Large intestine (tissue), 3 donors: ENCODE measurements at regions not wholly inside any gene's neighbourhood (a gene's known extent, or its start where the extent isn't known, plus 50 kb on each side); places are given as distances from the start of the nearest gene placed in this dataset.
"Not testable (repeated sequence)": the region's sequence is repeated elsewhere in the genome, so short reads cannot be mapped to it uniquely, and the experiment has no call there.

ENCODE experiments used
- DNase-seq, 2 donors: peaks; one replicate each; pipeline versions ENCODE4 v3.0.0 to v3.0.0-alpha.2; 2013
- H3K27ac ChIP-seq: one replicate; pipeline ENCODE4 v1.5.1; 2013; ENCODE audit warnings: low read length
- H3K27me3 ChIP-seq: 2 replicates; pipeline ENCODE4 v1.6.1; 2013; ENCODE audit warnings: low read length; ENCODE audit not compliant: control insufficient read depth, insufficient read depth
- H3K36me3 ChIP-seq: 2 replicates; pipeline ENCODE4 v1.6.1; 2013; ENCODE audit warnings: low read length; ENCODE audit not compliant: control insufficient read depth, insufficient read depth
- H3K4me1 ChIP-seq: one replicate; pipeline ENCODE4 v1.6.1; 2013; ENCODE audit warnings: low read length; ENCODE audit not compliant: control insufficient read depth, insufficient read depth
- H3K4me3 ChIP-seq: one replicate; pipeline ENCODE4 v1.5.1; 2013; ENCODE audit warnings: low read length
- H3K9me3 ChIP-seq: one replicate; pipeline ENCODE4 v1.6.1; 2013; ENCODE audit warnings: mild to moderate bottlenecking, low read depth, low read length, moderate library complexity; ENCODE audit not compliant: control insufficient read depth
- WGBS: methylation state at CpG from one replicate; pipeline ENCODE4 v1.1.5; 2013; ENCODE audit warnings: low lambda C conversion rate; ENCODE audit not compliant: insufficient coverage; 5-methylcytosine and 5-hydroxymethylcytosine counted together

DNA sequence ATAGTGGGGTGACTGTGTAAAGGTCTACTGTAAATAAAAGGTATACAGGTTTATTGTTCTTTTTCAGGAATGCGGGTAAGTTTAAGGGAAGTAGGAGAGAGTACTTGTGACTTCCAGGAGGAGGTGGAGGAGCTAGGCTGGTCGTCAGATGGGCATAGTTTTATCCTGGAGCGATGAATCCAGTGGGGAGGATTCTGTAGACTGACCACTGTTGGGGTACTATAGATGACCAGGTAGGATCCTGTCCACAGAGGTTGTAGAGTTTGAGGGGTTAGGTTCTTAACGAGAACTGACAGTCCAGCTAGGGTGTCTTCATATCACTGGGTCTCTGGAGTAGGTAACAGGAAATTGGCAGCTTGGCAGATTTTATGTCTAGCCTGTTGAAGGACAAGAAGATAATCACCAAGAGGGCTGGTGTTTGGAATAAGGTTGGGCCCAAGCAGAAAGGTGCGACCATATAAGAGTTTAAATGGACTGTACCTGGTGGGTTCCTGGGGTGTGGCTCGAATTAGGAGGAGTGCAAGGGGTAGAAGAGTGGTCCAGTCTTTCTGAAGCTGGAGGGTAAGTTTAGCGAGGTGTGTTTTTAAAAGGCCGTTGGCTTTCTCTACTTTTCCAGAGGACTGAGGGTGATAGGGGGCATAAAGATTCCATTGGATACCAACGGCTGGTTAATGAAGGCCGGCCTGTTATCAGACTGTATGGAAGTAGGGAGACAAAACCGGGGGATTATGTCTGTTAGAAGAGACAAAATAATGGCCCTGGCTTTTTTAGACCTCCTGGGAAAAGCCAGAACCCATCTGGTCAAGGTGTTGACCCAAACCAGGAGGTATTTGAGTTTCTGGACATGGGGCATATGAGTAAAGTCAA is 751.3 kb upstream of the ADGRB3 start:
- H3K27ac ChIP-seq, result no peak overlapping the region
- no peaks in the 10 kb centered on the region for H3K4me1 ChIP-seq
- 94% methylated on average over 3 of the region's 11 CpGs for WGBS
- peaks cover 26% of the 10 kb centered on the region for H3K9me3 ChIP-seq
- H3K4me3 ChIP-seq, result no peak overlapping the region
- no peaks in the 10 kb centered on the region for H3K36me3 ChIP-seq
- no peaks in the 10 kb centered on the region for H3K27me3 ChIP-seq
- no peak for DNase-seq

DNA sequence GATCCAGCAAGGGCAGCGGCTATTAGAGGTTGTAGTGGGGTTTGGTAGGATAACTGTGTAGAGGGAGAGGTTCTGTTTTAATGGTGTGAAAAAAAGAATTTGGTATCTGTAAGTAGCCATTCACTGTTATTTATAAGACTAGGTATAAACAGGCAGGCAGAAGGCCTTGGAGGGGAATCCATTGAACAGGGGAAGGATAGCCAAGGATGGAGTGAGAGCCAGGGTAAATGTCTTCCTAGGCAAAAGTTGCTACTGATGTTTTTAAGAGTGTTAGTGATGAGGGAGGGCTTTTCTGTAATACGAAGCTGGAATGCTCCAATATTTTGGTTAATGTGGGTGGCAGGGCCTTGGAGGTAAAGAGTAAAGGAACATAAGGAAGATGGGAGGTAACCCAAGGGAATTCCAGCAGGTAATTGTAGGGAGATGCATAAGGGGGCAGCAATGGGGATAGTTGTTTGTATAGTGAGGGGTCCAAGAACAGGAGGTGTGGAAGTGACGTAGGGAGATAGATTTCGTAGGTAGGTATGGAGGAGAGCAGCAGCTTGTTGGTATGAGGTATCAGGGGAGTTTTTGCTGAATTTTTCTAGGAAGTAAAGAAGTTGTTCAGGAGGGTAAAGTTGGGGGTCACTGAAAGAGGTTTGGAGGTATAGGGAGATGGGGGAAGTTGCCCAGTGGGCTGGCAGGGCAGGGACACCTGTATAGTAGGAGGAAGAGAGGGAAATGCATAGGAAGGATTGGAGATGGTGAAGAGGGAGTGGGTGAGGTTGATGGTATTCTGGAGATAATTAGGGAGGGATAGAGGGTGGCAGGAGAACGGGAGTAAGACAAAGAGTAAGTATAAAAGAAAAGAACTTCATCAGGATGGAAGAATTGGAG is 752.4 kb upstream of the ADGRB3 start:
- H3K36me3 ChIP-seq, result no peaks in the 10 kb centered on the region
- H3K4me3 ChIP-seq, result no peak overlapping the region
- no peaks in the 10 kb centered on the region for H3K4me1 ChIP-seq
- H3K27me3 ChIP-seq, result no peaks in the 10 kb centered on the region
- peaks cover 18% of the 10 kb centered on the region for H3K9me3 ChIP-seq
- no peak overlapping the region for H3K27ac ChIP-seq
- no peak for DNase-seq
- WGBS, result 93% methylated on average over 3 of the region's 5 CpGs

- H3K27me3 ChIP-seq, result no peaks in the 10 kb centered on the region
- peaks cover 12% of the 10 kb centered on the region for H3K9me3 ChIP-seq
- H3K36me3 ChIP-seq, result no peaks in the 10 kb centered on the region
- H3K27ac ChIP-seq, result no peak overlapping the region
- H3K4me3 ChIP-seq, result no peak overlapping the region
- no peak for DNase-seq
- WGBS, result no CpG with 5 or more reads among the region's 4 CpGs
- no peaks in the 10 kb centered on the region for H3K4me1 ChIP-seq
Measured at GRCh38 chr6:67881706-67882065, 753.4 kb upstream of the ADGRB3 start.

GRCh38 chr6:67880939-67881705 is 754.0 kb upstream of the ADGRB3 start:
- DNase-seq, result no peak
- no peak overlapping the region for H3K27ac ChIP-seq
- H3K4me1 ChIP-seq, result no peaks in the 10 kb centered on the region
- no peaks in the 10 kb centered on the region for H3K27me3 ChIP-seq
- H3K4me3 ChIP-seq, result no peak overlapping the region
- no peaks in the 10 kb centered on the region for H3K36me3 ChIP-seq
- 91% methylated on average over 7 of the region's 16 CpGs for WGBS
- peaks cover 9% of the 10 kb centered on the region for H3K9me3 ChIP-seq

- H3K4me1 ChIP-seq, H3K9me3 ChIP-seq, H3K27ac ChIP-seq, DNase-seq, H3K4me3 ChIP-seq, H3K27me3 ChIP-seq, H3K36me3 ChIP-seq: not testable (repeated sequence)
- no CpG with 5 or more reads among the region's 4 CpGs for WGBS
Measured at GRCh38 chr6:67880343-67880742, 754.7 kb upstream of the ADGRB3 start.

- not testable (repeated sequence) for H3K27me3 ChIP-seq, H3K9me3 ChIP-seq, H3K4me1 ChIP-seq, DNase-seq, H3K27ac ChIP-seq, H3K4me3 ChIP-seq, H3K36me3 ChIP-seq
- no CpG with 5 or more reads among the region's 1 CpG for WGBS
Measured at GRCh38 chr6:67879928-67880327, 755.2 kb upstream of the ADGRB3 start.

DNA sequence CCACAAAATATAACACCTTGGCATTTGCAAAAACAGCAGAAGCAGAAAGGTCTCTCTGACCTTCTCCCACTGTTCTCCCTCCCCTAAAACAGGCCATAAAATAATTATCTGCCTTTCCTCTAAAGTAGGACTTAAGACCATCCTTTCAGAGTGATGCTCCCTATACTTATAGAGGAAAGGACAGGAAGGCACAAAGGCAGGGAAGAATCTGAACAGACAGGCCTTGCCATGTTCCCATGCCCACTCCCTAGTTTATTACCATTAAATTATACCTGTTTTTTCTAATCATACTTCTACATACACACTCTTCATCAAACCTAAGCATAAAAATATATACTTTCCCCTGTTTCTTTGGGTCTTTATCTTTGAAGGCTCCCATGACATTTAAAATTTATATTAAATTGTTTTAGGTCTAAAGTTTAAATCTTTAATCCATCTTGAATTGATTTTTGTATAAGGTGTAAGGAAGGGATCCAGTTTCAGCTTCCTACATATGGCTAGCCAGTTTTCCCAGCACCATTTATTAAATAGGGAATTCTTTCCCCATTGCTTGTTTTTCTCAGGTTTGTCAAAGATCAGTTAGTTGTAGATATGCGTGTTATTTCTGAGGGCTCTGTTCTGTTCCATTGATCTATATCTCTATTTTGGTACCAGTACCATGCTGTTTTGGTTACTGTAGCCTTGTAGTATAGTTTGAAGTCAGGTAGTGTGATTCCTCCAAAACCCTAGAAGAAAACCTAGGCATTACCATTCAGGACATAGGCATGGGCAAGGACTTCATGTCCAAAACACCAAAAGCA is 755.8 kb upstream of the ADGRB3 start:
- H3K9me3 ChIP-seq, result not testable (repeated sequence)
- WGBS, result no CpG with 5 or more reads among the region's 1 CpG

DNA sequence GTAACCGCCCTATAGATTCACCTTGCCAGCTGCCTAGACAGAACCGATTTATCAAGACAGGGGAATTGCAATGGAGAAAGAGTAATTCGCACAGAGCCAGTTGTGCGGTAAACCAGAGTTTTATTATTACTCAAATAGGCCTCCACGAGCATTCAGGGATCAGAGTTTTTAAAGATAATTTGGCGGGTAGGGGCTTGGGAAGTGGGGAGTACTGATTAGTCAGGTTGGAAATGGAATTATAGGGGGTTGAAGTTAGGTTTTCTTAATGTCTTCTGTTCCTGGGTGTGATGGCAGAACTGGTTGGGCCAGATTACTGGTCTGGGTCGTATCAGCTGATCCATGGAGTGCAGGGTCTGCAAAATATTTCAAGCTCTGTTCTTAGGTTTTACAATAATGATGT is 756.9 kb upstream of the ADGRB3 start:
- not testable (repeated sequence) for DNase-seq, H3K36me3 ChIP-seq, H3K4me1 ChIP-seq, H3K27ac ChIP-seq, H3K27me3 ChIP-seq, H3K4me3 ChIP-seq
- WGBS, result no CpG with 5 or more reads among the region's 7 CpGs
- H3K9me3 ChIP-seq, result peaks cover 11% of the 10 kb centered on the region

More for the DNA sequence above, 755.8 kb upstream of the ADGRB3 start:
- not testable (repeated sequence) for DNase-seq, H3K4me3 ChIP-seq, H3K36me3 ChIP-seq, H3K27ac ChIP-seq, H3K4me1 ChIP-seq, H3K27me3 ChIP-seq

- no peak overlapping the region for H3K4me3 ChIP-seq
- no peak for DNase-seq
- no peak overlapping the region for H3K27ac ChIP-seq
- H3K36me3 ChIP-seq, result no peaks in the 10 kb centered on the region
- no peaks in the 10 kb centered on the region for H3K27me3 ChIP-seq
- WGBS, result 60% methylated on average over 1 of the region's 2 CpGs
- no peaks in the 10 kb centered on the region for H3K4me1 ChIP-seq
- peaks cover 3% of the 10 kb centered on the region for H3K9me3 ChIP-seq
Measured at GRCh38 chr6:67877288-67877687, 757.8 kb upstream of the ADGRB3 start.
